Trophoblast cell (in vitro differentiated cells and primary cell): ENCODE measurements at regions not wholly inside any gene's neighbourhood (a gene's known extent, or its start where the extent isn't known, plus 50 kb on each side); places are given as distances from the start of the nearest gene placed in this dataset.

Experiments
- DNase-seq, 2 donors: peaks; one replicate each; pipeline ENCODE4 v3.0.0-alpha.2; 2016
- H2AFZ ChIP-seq: 2 replicates; pipeline ENCODE4 v1.6.1; 2013; ENCODE audit warnings: low read length, moderate library complexity, mild to moderate bottlenecking; ENCODE audit not compliant: insufficient read depth, poor library complexity
- H2AK5ac ChIP-seq: 2 replicates; pipeline ENCODE4 v1.6.1; 2013; ENCODE audit warnings: mild to moderate bottlenecking, low read length
- H2BK120ac ChIP-seq: 2 replicates; pipeline ENCODE4 v1.6.1; 2013; ENCODE audit warnings: low read length, mild to moderate bottlenecking, moderate library complexity; ENCODE audit not compliant: insufficient read depth, poor library complexity
- H2BK12ac ChIP-seq: 2 replicates; pipeline ENCODE4 v1.6.1; 2013; ENCODE audit warnings: mild to moderate bottlenecking, low read length, moderate library complexity
- H2BK5ac ChIP-seq: 2 replicates; pipeline ENCODE4 v1.6.1; 2013; ENCODE audit warnings: low read length, low read depth, moderate library complexity, mild to moderate bottlenecking; ENCODE audit not compliant: poor library complexity
- H3K14ac ChIP-seq: 2 replicates; pipeline ENCODE4 v1.6.1; 2013; ENCODE audit warnings: mild to moderate bottlenecking, low read length
- H3K18ac ChIP-seq: 2 replicates; pipeline ENCODE4 v1.6.1; 2013; ENCODE audit warnings: mild to moderate bottlenecking, low read length
- H3K23ac ChIP-seq: 2 replicates; pipeline ENCODE4 v1.6.1; 2013; ENCODE audit warnings: low read length
- H3K27ac ChIP-seq: 2 replicates; pipeline ENCODE4 v1.5.1; 2013; ENCODE audit warnings: low read depth, mild to moderate bottlenecking, inconsistent platforms, low read length, moderate library complexity
- H3K27me3 ChIP-seq: 2 replicates; pipeline ENCODE4 v1.6.1; 2013; ENCODE audit warnings: inconsistent platforms, mild to moderate bottlenecking, low read length, moderate library complexity; ENCODE audit not compliant: insufficient read depth
- H3K36me3 ChIP-seq, 2 experiments: 1 replicate in 1 of 2; 2 replicates in 1 of 2; pipeline ENCODE4 v1.6.1; 2013; ENCODE audit warnings: low read length in 2 of 2, mild to moderate bottlenecking in 2 of 2, moderate library complexity in 1 of 2; ENCODE audit not compliant: insufficient read depth in 2 of 2, control insufficient read depth in 1 of 2
- H3K4ac ChIP-seq: 2 replicates; pipeline ENCODE4 v1.6.1; 2013; ENCODE audit warnings: low read depth, mild to moderate bottlenecking, low read length, moderate library complexity
- H3K4me1 ChIP-seq, 2 experiments: 1 replicate in 1 of 2; 2 replicates in 1 of 2; pipeline ENCODE4 v1.6.1; 2013; ENCODE audit warnings: low read length in 2 of 2, mild to moderate bottlenecking in 2 of 2, moderate library complexity in 1 of 2; ENCODE audit not compliant: insufficient read depth in 2 of 2, control insufficient read depth in 1 of 2
- H3K4me2 ChIP-seq: 2 replicates; pipeline ENCODE4 v1.6.1; 2013; ENCODE audit warnings: inconsistent platforms, mild to moderate bottlenecking, low read length, moderate library complexity
- H3K4me3 ChIP-seq: 2 replicates; pipeline ENCODE4 v1.5.1; 2013; ENCODE audit warnings: mild to moderate bottlenecking, low read depth, low read length, inconsistent platforms
- H3K79me1 ChIP-seq: one replicate; pipeline ENCODE4 v1.6.1; 2013; ENCODE audit warnings: low read length
- H3K79me2 ChIP-seq: 2 replicates; pipeline ENCODE4 v1.6.1; 2013; ENCODE audit warnings: low read length, mild to moderate bottlenecking; ENCODE audit not compliant: control insufficient read depth, insufficient read depth, poor library complexity
- H3K9ac ChIP-seq: 2 replicates; pipeline ENCODE4 v1.6.1; 2013; ENCODE audit warnings: mild to moderate bottlenecking, low read length
- H3K9me3 ChIP-seq: 2 replicates; pipeline ENCODE4 v1.6.1; 2013; ENCODE audit warnings: low read depth, mild to moderate bottlenecking, control low read depth, inconsistent platforms, low read length; ENCODE audit not compliant: insufficient read depth
- H4K12ac ChIP-seq: 2 replicates; pipeline ENCODE4 v1.6.1; 2013; ENCODE audit warnings: low read depth, mild to moderate bottlenecking, low read length, moderate library complexity
- H4K8ac ChIP-seq: 2 replicates; pipeline ENCODE4 v1.6.1; 2013; ENCODE audit warnings: low read depth, mild to moderate bottlenecking, low read length, moderate library complexity
- H4K91ac ChIP-seq: one replicate; pipeline ENCODE4 v1.6.1; 2013; ENCODE audit warnings: low read depth, mild to moderate bottlenecking, low read length, moderate library complexity
- WGBS: extraction: QIAGEN DNeasy Blood & Tissue Kit; methylation state at CpG from one replicate; pipeline ENCODE4 v1.1.7; 2013; ENCODE audit warnings: missing lambda C conversion rate; ENCODE audit not compliant: insufficient read length, insufficient coverage; ENCODE audit errors: extremely low coverage; 5-methylcytosine and 5-hydroxymethylcytosine counted together

DNA sequence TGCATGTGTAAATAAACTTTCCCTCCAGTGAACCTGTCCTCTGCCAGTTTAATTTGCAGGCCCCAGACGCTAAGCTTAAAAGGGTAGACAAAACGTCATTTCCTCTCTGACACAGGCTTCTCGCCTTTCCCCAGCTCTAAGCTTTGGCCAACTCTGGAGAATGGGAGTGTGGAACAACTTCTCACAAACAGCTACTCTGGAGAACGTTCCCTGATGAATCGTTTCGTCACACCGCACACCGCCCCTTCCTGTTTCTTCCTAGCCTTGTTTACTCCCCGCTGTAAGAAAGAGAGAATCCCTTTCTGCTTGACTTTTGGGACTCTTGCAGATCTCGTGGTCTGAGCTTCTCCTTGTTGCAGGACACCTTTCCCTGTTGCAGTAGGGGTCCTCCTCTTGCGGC lies 564.2 kb downstream of the TCERG1L start:
- Histone ChIP-seq H3K4me1 (peaks cover 6 to 13% of the 10 kb centered on the region in 2 experiments), H2BK5ac (no peak overlapping the region), H3K27ac (no peak overlapping the region), H3K18ac (no peak overlapping the region), H3K14ac (no peak overlapping the region), H3K79me1 (peaks cover 3% of the 10 kb centered on the region), H4K91ac (no peak overlapping the region), H2BK12ac (no peak overlapping the region), H3K36me3 (no peaks in the 10 kb centered on the region), H3K79me2 (no peaks in the 10 kb centered on the region), H2AFZ (no peak overlapping the region), H3K23ac (no peak overlapping the region), H4K8ac (no peak overlapping the region), H3K9ac (no peak overlapping the region), H3K4ac (no peak overlapping the region), H2BK120ac (no peak overlapping the region), H3K4me2 (no peak overlapping the region), H3K4me3 (no peak overlapping the region), H4K12ac (no peak overlapping the region), H2AK5ac (no peak overlapping the region), H3K9me3 (peaks cover 5% of the 10 kb centered on the region), H3K27me3 (no peaks in the 10 kb centered on the region)
- DNase-seq: no peak
- no CpG with 5 or more reads among the region's 11 CpGs for WGBS

DNA sequence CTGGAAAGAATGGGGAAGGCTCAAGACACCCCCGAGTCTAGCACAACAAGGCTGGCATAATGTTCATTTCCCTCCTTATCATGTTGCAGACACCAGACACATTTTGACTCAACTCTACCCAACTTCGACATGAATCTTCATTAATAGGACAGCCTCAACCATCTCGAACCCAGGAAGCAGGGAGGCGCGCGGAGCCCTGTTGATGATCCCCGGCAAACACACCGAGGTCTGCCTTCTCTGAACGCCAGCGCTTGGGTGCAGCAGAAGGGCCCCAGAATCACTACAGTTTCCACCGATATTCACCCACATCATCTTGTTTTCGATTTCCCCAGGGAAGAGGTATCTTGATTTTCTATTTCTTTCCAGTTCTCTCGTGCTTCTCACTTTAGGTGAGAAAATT lies 563.6 kb downstream of the TCERG1L start:
- Histone ChIP-seq H3K79me2 (no peaks in the 10 kb centered on the region), H3K9ac (no peak overlapping the region), H3K9me3 (peaks cover 5% of the 10 kb centered on the region), H3K4me2 (no peak overlapping the region), H3K14ac (no peak overlapping the region), H4K8ac (no peak overlapping the region), H3K4ac (no peak overlapping the region), H3K27me3 (no peaks in the 10 kb centered on the region), H3K4me1 (peaks cover 7 to 14% of the 10 kb centered on the region in 2 experiments), H3K18ac (no peak overlapping the region), H3K79me1 (peaks cover 3% of the 10 kb centered on the region), H4K12ac (no peak overlapping the region), H2AK5ac (no peak overlapping the region), H3K23ac (no peak overlapping the region), H4K91ac (no peak overlapping the region), H2BK120ac (no peak overlapping the region), H2BK5ac (no peak overlapping the region), H2BK12ac (no peak overlapping the region), H2AFZ (no peak overlapping the region), H3K27ac (no peak overlapping the region), H3K36me3 (no peaks in the 10 kb centered on the region), H3K4me3 (no peak overlapping the region)
- no CpG with 5 or more reads among the region's 13 CpGs for WGBS
- DNase-seq: no peak

DNA sequence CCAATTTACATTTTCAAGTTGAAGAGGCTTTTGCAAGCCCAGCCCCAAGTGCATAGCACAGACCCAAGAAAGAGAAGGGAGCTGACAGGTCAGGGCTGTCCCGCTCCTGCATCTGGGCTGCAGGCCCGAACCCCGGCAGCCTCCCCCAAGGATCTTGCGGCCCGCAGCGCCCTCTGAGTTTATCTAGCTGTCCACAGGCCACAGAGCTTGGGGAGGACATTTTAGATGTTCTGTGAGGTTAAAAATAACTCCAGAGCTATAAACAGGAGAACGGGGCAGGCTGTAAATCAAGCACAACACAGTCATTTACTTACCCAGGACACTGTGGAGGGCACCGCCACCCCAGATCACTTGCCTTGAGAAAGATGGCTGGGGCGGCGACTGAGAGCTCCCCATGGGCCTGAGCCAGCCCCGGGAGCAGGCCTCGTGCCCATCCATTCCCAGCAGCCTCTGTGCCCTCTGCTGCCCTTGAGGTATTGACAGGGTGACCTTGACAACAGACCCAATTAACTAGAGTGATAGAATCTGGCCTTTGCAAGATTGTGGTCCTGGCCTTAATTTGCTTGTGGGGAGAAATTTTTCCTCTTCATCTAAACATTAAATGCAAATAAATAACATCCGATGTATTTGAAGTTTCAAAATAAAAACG lies 563.0 kb downstream of the TCERG1L start:
- Histone ChIP-seq H3K9ac (no peak overlapping the region), H2BK5ac (no peak overlapping the region), H3K9me3 (peaks cover 5% of the 10 kb centered on the region), H3K4me3 (no peak overlapping the region), H3K23ac (no peak overlapping the region), H4K12ac (no peak overlapping the region), H3K18ac (no peak overlapping the region), H3K14ac (no peak overlapping the region), H4K91ac (no peak overlapping the region), H2AFZ (no peak overlapping the region), H3K36me3 (no peaks in the 10 kb centered on the region), H3K27ac (no peak overlapping the region), H3K79me1 (peaks cover 3% of the 10 kb centered on the region), H3K4me2 (no peak overlapping the region), H2AK5ac (no peak overlapping the region), H3K4ac (no peak overlapping the region), H3K79me2 (no peaks in the 10 kb centered on the region), H2BK12ac (no peak overlapping the region), H3K27me3 (no peaks in the 10 kb centered on the region), H3K4me1 (peaks cover 7 to 14% of the 10 kb centered on the region in 2 experiments), H2BK120ac (no peak overlapping the region), H4K8ac (no peak overlapping the region)
- DNase-seq: no peak
- WGBS: no CpG with 5 or more reads among the region's 14 CpGs

DNA sequence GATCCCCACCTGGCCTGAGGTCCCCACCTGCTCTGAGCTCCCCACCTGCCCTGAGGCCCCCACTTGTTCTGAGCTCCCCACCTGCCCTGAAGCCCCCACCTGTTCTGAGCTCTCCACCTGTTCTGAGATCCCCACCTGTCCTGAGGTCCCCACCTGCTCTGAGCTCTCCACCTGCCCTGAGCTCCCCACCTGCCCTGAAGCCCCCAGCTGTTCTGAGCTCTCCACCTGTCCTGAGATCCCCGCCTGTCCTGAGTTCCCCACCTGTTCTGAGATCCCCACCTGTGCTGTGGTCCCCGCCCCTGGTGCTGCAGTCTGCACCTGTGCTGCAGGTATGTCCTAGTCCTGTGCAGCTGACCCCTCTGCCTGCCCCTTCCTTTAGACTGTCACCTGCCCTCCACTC lies 561.6 kb downstream of the TCERG1L start:
- H3K18ac ChIP-seq: no peak overlapping the region
- peaks cover 7 to 14% of the 10 kb centered on the region in 2 experiments for H3K4me1 ChIP-seq
- no CpG with 5 or more reads among the region's 2 CpGs for WGBS
- H4K8ac ChIP-seq: no peak overlapping the region
- no peaks in the 10 kb centered on the region for H3K36me3 ChIP-seq
- H2AK5ac ChIP-seq: no peak overlapping the region
- no peak for DNase-seq
- H2BK120ac ChIP-seq: no peak overlapping the region
- no peaks in the 10 kb centered on the region for H3K27me3 ChIP-seq
- no peak overlapping the region for H3K27ac ChIP-seq
- H3K4me3 ChIP-seq: no peak overlapping the region
- no peak overlapping the region for H3K4ac ChIP-seq
- H4K12ac ChIP-seq: no peak overlapping the region
- no peak overlapping the region for H3K9ac ChIP-seq
- H3K23ac ChIP-seq: no peak overlapping the region
- H2BK5ac ChIP-seq: no peak overlapping the region
- no peak overlapping the region for H3K4me2 ChIP-seq
- H4K91ac ChIP-seq: no peak overlapping the region
- H3K14ac ChIP-seq: no peak overlapping the region
- H2BK12ac ChIP-seq: no peak overlapping the region
- peaks cover 5% of the 10 kb centered on the region for H3K9me3 ChIP-seq
- no peak overlapping the region for H2AFZ ChIP-seq
- H3K79me1 ChIP-seq: peaks cover 3% of the 10 kb centered on the region
- H3K79me2 ChIP-seq: no peaks in the 10 kb centered on the region
